Progenitor cell of endocrine pancreas (in vitro differentiated cells): ENCODE measurements at regions not wholly inside any gene's neighbourhood (a gene's known extent, or its start where the extent isn't known, plus 50 kb on each side); places are given as distances from the start of the nearest gene placed in this dataset.
A peak's percentile ranks its signal among the peaks of the same experiment; 100 is the strongest.

ENCODE experiments used
- DNase-seq: peaks from one replicate; pipeline ENCODE4 v3.0.0; 2021; ENCODE audit warnings: low spot score; ENCODE audit not compliant: unreplicated experiment
- H3K27ac Mint-ChIP-seq: 2 replicates; pipeline ENCODE4 v1.8.0; 2021; ENCODE audit warnings: mild to moderate bottlenecking, moderate library complexity, mixed read lengths
- H3K27me3 Mint-ChIP-seq: 2 replicates; pipeline ENCODE4 v1.8.0; 2021; ENCODE audit warnings: mixed read lengths
- H3K36me3 Mint-ChIP-seq: 2 replicates; pipeline ENCODE4 v1.8.0; 2022; ENCODE audit warnings: mixed read lengths; ENCODE audit not compliant: insufficient read depth
- H3K4me1 Mint-ChIP-seq: 2 replicates; pipeline ENCODE4 v1.8.0; 2021; ENCODE audit warnings: low read depth, mixed read lengths
- H3K4me3 Mint-ChIP-seq: 2 replicates; pipeline ENCODE4 v1.8.0; 2021; ENCODE audit warnings: low read depth, mild to moderate bottlenecking, moderate library complexity, mixed read lengths
- H3K9me3 Mint-ChIP-seq: 2 replicates; pipeline ENCODE4 v1.8.0; 2021; ENCODE audit warnings: low read depth, mixed read lengths
- TF ChIP-seq, protein P1 (sequence below): fragments of 200-600 bp; sonication (generic); IDR thresholded peaks from one replicate; pipeline ENCODE4 v1.5.0; 2021; ENCODE audit warnings: antibody characterized with exemption, mild to moderate bottlenecking; ENCODE audit not compliant: unreplicated experiment

GRCh38 chr11:134578807-134579723 is 167.0 kb upstream of the B3GAT1 start:
- H3K36me3 Mint-ChIP-seq, result no peaks in the 10 kb centered on the region
- H3K27me3 Mint-ChIP-seq, result peaks cover 23% of the 10 kb centered on the region
- peak overlapping the region; percentile 13 for H3K27ac Mint-ChIP-seq
- H3K9me3 Mint-ChIP-seq, result no peaks in the 10 kb centered on the region
- peaks cover 16% of the 10 kb centered on the region for H3K4me1 Mint-ChIP-seq
- no peak for DNase-seq
- TF ChIP-seq, protein P1, sequence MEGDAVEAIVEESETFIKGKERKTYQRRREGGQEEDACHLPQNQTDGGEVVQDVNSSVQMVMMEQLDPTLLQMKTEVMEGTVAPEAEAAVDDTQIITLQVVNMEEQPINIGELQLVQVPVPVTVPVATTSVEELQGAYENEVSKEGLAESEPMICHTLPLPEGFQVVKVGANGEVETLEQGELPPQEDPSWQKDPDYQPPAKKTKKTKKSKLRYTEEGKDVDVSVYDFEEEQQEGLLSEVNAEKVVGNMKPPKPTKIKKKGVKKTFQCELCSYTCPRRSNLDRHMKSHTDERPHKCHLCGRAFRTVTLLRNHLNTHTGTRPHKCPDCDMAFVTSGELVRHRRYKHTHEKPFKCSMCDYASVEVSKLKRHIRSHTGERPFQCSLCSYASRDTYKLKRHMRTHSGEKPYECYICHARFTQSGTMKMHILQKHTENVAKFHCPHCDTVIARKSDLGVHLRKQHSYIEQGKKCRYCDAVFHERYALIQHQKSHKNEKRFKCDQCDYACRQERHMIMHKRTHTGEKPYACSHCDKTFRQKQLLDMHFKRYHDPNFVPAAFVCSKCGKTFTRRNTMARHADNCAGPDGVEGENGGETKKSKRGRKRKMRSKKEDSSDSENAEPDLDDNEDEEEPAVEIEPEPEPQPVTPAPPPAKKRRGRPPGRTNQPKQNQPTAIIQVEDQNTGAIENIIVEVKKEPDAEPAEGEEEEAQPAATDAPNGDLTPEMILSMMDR, result no peak
- no peak overlapping the region for H3K4me3 Mint-ChIP-seq

- H3K27ac Mint-ChIP-seq, result no peak overlapping the region
- TF ChIP-seq, protein P1, result no peak
- H3K36me3 Mint-ChIP-seq, result no peaks in the 10 kb centered on the region
- H3K4me3 Mint-ChIP-seq, result no peak overlapping the region
- H3K4me1 Mint-ChIP-seq, result peaks cover 13% of the 10 kb centered on the region
- H3K9me3 Mint-ChIP-seq, result no peaks in the 10 kb centered on the region
- peaks cover 27% of the 10 kb centered on the region for H3K27me3 Mint-ChIP-seq
- DNase-seq, result no peak
Observed at GRCh38 chr11:134577751-134578395, 165.8 kb upstream of the B3GAT1 start.

DNA sequence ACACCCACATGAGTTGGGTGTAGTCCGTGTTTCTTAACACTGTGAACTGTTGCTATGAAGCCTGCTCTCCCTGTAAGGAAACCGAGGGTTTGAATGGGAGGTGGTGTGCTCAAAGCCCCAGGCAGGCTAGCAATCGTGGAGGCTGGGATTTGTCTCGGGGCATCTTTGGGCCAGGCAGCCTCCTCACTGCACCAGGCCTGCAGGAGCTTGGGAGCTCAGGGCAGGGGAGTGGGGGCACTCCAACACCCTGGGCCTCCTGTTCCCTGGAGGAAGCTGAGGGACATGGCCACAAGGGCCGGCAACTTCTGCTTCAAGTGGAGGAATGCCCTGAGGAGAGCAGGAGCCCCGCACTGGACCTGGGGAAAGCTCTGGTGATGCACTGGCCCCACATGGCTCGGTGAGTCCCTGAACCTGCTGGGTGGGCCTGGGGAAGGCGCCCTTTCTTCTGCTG is 164.7 kb upstream of the B3GAT1 start:
- Mint-ChIP-seq H3K4me1 (peaks cover 10% of the 10 kb centered on the region), H3K27ac (no peak overlapping the region), H3K27me3 (peaks cover 27% of the 10 kb centered on the region), H3K36me3 (no peaks in the 10 kb centered on the region), H3K4me3 (no peak overlapping the region), H3K9me3 (no peaks in the 10 kb centered on the region)
- TF ChIP-seq, protein P1, result no peak
- no peak for DNase-seq

DNA sequence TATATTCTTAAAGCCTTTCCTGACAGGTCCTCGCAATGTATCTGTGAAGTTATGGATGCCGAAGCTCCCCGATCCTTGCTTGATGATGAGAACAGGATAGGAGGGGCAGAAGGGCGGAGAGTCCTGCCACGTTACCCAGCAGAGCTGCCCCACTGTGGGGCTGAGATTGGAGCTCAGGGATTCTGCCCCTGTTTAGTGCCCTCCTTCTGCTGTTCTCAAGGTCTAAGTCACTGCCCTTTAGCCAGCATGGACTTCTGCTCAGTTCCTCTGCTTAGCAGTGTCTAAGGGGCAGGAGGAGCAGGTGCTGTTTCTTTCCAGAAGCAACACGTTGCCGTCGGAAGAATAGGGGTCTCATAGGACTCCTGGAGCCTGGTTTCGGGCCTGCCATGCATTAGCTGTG is 164.2 kb upstream of the B3GAT1 start:
- Mint-ChIP-seq H3K9me3 (no peaks in the 10 kb centered on the region), H3K36me3 (no peaks in the 10 kb centered on the region), H3K27me3 (peaks cover 27% of the 10 kb centered on the region), H3K4me3 (no peak overlapping the region), H3K4me1 (peaks cover 8% of the 10 kb centered on the region), H3K27ac (no peak overlapping the region)
- TF ChIP-seq, protein P1, result no peak
- no peak for DNase-seq

DNA sequence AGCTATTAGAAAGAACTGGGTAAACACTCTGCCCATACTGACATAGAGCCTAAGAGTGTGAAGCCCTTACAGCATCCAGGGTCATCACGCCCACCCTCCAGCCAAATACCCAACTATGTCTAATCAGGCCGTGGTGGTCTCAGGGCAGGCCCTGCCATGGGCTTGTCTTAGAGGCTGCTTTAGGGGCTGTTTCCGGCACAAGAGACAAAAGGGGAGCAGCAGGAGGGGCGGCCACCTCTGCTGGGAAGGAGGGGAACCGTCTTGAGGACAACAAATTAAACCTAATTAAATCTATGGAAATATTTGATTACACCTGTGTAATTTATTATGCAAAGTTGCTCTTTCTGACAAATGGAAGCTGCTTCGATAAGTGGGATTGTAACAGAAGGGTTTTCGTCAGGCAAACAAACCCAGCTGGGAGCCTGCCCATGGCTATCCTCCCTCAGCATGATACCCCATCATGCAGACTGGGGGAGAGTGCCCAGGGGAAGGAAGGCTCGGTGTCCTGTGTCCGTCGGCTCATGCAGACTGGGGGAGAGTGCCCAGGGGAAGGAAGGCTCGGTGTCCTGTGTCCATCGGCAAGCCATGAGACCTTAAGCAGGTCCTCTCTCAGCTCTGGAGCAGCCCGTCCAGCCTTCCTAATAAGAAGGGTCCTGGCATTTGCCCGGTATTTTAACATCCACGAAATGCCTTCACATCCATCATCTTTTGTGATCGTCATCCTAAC is 163.6 kb upstream of the B3GAT1 start:
- Mint-ChIP-seq H3K27me3 (peaks cover 32% of the 10 kb centered on the region), H3K9me3 (no peaks in the 10 kb centered on the region), H3K27ac (no peak overlapping the region), H3K36me3 (no peaks in the 10 kb centered on the region), H3K4me1 (peaks cover 5% of the 10 kb centered on the region), H3K4me3 (no peak overlapping the region)
- no peak for DNase-seq
- TF ChIP-seq, protein P1, result no peak
